RWPE1 (cell line): ENCODE measurements at regions not wholly inside any gene's neighbourhood (a gene's known extent, or its start where the extent isn't known, plus 50 kb on each side); places are given as distances from the start of the nearest gene placed in this dataset.

Source experiments
- CTCF ChIA-PET: fragments of 350-600 bp; sonication (Branson Sonifier 250); formaldehyde crosslinking; extraction: SDS; loops from one replicate; lab custom pipeline; 2021; lab: Yijun Ruan, JAX
- POLR2A ChIA-PET: fragments of 400-600 bp; formaldehyde crosslinking; extraction: SDS; loops from one replicate; lab custom pipeline; 2020; ENCODE audit warnings: antibody characterized with exemption; ENCODE audit not compliant: low non-redundant PET; lab: Yijun Ruan, JAX
- DNase-seq: peaks from one replicate; pipeline ENCODE4 v3.0.0; 2012; ENCODE audit warnings: low spot score
- H3K27ac ChIP-seq: fragments of 450-650 bp; 2 replicates; pipeline ENCODE4 v1.5.1; 2017
- TF ChIP-seq, protein P1 (sequence below): fragments of 450-650 bp; conservative IDR thresholded peaks from 2 replicates; pipeline ENCODE4 v1.5.1; 2017; ENCODE audit warnings: low read depth, mild to moderate bottlenecking

DNA sequence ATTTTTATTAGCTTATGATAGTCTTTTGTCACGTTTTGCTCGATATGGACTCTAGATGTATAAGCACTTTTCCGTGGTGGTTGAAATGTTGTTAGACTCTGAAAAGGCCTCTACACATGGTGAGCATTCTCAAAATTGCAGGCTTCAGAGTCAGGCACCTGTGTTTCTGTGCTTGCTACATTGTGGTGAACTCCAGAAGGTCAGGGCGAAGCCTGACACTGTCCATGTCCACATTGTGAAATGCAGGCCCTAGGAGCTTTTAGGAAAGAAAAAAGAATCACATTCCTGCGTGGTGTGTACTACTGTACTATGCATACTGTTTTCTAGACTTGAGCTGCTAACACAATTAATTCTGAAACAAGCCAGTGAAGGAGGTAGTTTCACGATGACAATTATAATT, 86.3 kb downstream of the HS3ST1 start:
- ChIA-PET CTCF (no interaction called here), POLR2A (no interaction called here)
- no peak for DNase-seq
- TF ChIP-seq, protein P1, sequence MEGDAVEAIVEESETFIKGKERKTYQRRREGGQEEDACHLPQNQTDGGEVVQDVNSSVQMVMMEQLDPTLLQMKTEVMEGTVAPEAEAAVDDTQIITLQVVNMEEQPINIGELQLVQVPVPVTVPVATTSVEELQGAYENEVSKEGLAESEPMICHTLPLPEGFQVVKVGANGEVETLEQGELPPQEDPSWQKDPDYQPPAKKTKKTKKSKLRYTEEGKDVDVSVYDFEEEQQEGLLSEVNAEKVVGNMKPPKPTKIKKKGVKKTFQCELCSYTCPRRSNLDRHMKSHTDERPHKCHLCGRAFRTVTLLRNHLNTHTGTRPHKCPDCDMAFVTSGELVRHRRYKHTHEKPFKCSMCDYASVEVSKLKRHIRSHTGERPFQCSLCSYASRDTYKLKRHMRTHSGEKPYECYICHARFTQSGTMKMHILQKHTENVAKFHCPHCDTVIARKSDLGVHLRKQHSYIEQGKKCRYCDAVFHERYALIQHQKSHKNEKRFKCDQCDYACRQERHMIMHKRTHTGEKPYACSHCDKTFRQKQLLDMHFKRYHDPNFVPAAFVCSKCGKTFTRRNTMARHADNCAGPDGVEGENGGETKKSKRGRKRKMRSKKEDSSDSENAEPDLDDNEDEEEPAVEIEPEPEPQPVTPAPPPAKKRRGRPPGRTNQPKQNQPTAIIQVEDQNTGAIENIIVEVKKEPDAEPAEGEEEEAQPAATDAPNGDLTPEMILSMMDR: no peak
- H3K27ac ChIP-seq: no peak overlapping the region

DNA sequence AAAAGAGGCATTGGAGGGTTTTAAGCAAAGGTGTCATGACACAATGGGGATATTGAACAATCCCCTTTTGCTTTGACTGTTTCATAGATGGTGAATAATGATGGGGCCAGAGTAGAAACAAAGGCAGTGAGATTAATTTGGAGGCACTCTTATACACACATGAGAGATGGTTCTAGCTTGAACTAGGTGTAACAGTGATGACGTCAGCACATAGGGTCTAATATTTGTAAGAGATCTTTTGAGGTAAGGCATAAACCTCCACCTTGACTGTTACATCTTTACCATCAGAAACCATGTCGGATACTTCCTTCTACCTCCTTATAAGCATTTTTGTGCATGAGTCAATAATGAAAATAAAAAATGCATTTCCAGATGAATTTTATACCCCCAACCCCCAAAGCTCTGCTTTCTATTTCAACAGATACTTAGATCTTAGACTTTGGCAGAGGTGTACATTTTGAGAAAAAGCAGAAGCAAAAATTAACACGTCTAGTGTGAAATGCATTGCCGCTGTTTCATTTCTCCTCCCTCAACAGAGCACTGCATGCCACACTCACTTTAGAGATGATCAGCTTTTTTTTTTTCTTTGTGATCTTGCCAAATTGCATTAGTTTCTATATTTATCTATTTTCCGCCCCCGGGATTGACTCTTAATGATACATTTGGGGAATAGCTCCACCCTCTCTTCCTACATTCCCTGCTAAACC, 87.2 kb downstream of the HS3ST1 start:
- TF ChIP-seq, protein P1: no peak
- no peak overlapping the region for H3K27ac ChIP-seq
- CTCF ChIA-PET: no interaction called here
- no peak for DNase-seq
- POLR2A ChIA-PET: no interaction called here

DNA sequence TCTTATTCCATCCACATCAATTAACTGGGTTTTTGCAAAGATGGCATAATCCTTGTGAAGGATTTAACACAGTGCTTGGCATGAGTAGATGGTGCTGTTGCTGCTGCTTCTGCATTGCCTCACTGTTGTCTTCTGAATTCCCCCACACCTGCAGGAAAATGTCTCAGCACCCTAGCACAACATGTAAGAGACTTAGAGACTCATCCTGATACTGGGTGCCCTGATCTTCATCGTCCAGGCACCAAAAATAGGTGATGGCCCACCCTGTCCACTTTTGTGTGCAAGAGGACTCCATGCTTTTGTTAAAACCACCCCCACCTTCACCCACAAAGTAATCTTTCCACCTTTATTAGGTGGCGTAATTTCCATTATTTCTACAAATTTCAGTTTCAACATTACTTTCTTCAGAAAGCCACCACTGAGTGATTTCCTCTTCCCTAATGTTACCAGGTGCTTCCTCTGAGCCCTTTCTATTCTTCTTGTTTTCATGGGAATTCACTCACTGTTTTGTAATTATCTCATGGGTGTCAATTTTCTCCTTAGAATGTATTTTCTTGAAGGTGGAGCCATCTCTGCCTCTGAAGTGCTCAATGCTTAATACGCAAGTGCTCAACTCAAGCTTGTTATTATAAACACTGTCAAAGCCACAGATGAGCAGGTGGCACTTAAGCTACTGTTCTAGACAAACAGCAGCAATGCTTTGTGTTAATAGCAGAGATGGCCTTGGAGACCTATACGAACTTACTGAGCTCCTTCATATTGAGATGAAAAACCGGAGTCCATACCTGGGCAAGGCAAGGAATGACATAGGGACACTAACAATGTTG, 89.5 kb downstream of the HS3ST1 start:
- TF ChIP-seq, protein P1: no peak
- no peak for DNase-seq
- H3K27ac ChIP-seq: no peak overlapping the region
- CTCF ChIA-PET: interaction anchor here (0.5 kb wide), 1 partner anchor 295 kb away, joined by 3 read pairs; no protein-coding TSS in a partner anchor
- POLR2A ChIA-PET: no interaction called here

DNA sequence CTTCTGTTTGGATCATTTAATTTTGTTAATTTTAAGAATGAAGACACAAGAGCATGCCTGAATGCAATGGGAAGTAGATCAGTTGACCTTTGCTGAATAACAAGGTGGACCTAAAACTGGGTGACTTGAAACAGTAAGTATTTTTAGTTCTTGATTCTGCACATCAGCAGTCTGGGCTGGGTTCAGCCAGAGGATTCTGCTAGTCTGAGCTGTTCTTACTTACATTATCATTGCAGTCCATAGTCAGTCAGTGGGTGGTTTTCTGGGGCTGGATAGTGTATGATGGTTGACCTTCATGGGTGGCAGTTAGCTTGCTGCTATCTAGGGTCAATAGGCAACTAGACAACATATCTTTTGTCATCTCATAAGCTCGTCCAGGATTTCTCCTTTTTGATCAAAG, 91.4 kb downstream of the HS3ST1 start:
- CTCF ChIA-PET: no interaction called here
- POLR2A ChIA-PET: no interaction called here
- TF ChIP-seq, protein P1: no peak
- no peak overlapping the region for H3K27ac ChIP-seq
- DNase-seq: no peak

DNA sequence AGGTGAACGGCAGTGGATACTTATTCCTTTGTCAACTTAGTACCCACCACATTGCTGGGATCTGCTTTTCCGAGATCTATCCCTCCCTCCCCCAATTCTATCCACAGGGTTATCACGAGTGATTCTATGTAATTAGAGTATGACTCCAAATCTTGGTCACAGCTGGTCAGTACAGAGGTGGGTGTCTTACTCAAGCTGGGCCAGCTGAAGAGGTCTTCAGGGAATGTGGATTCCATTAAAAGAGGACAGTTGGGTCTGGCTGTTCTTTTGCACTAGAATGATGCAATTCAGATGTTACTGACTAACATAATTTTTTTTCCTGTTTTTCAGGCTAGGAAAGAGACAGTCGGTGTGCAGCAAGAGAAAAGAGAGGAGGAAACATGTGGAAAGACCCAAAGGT, 92.3 kb downstream of the HS3ST1 start:
- H3K27ac ChIP-seq: no peak overlapping the region
- ChIA-PET CTCF (no interaction called here), POLR2A (no interaction called here)
- TF ChIP-seq, protein P1: no peak
- no peak for DNase-seq

DNA sequence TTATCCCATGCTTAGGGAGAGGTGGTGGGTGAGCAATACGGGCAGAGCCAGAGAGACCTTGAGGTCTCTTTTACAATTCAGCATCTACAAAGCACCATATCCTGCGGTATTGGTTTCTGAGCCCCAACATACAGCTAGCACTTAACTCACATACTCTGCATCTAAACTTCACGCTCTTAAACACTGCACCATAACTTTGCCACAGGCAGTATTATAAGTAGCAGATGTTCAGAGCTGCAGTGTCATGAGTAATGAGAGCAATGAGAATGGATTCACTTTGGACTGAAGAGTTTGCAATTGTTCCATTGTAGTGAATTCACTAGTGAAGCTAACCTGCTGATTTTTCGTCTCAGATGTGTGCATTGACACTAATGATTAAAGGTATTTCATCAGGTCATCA, 93.8 kb downstream of the HS3ST1 start:
- POLR2A ChIA-PET: no interaction called here
- no peak overlapping the region for H3K27ac ChIP-seq
- DNase-seq: no peak

More for the DNA sequence above, 93.8 kb downstream of the HS3ST1 start:
- TF ChIP-seq, protein P1: no peak
- CTCF ChIA-PET: no interaction called here
